NCI-H187 treated with DMSO at 0.1 percent for 48 hours (cell line): ENCODE measurements at regions not wholly inside any gene's neighbourhood (a gene's known extent, or its start where the extent isn't known, plus 50 kb on each side); places are given as distances from the start of the nearest gene placed in this dataset.
"Not testable (repeated sequence)": the region's sequence is repeated elsewhere in the genome, so short reads cannot be mapped to it uniquely, and the experiment has no call there.

ENCODE experiments used
- DNase-seq: peaks from one replicate; lab custom pipeline; 2025; lab: John Stamatoyannopoulos, UW

GRCh38 chr6:155853011-155853410 lies 397.4 kb upstream of the NOX3 start:
- DNase-seq = no peak

- DNase-seq = no peak
Measured at GRCh38 chr6:155850408-155850841, 394.8 kb upstream of the NOX3 start.

- no peak for DNase-seq
Measured at GRCh38 chr6:155847711-155848110, 392.1 kb upstream of the NOX3 start.

- DNase-seq = no peak
Measured at GRCh38 chr6:155837474-155837873, 381.8 kb upstream of the NOX3 start.

GRCh38 chr6:155832596-155832995 lies 377.0 kb upstream of the NOX3 start:
- DNase-seq = peak; percentile 33

- DNase-seq = no peak
Measured at GRCh38 chr6:155830531-155830930, 374.9 kb upstream of the NOX3 start.

GRCh38 chr6:155829646-155830045 lies 374.0 kb upstream of the NOX3 start:
- no peak for DNase-seq

GRCh38 chr6:155828989-155829388 lies 373.4 kb upstream of the NOX3 start:
- DNase-seq = no peak

- DNase-seq = no peak
Measured at GRCh38 chr6:155818698-155819097, 363.1 kb upstream of the NOX3 start.

- DNase-seq = no peak
Measured at GRCh38 chr6:155813548-155813947, 357.9 kb upstream of the NOX3 start.

GRCh38 chr6:155807243-155807642 lies 351.6 kb upstream of the NOX3 start:
- DNase-seq = no peak

- no peak for DNase-seq
Measured at GRCh38 chr6:155801046-155801445, 345.4 kb upstream of the NOX3 start.

GRCh38 chr6:155798876-155799275 lies 343.2 kb upstream of the NOX3 start:
- DNase-seq = not testable (repeated sequence)

- DNase-seq = no peak
Measured at GRCh38 chr6:155795173-155795796, 339.6 kb upstream of the NOX3 start.

GRCh38 chr6:155791891-155792290 lies 336.3 kb upstream of the NOX3 start:
- no peak for DNase-seq

GRCh38 chr6:155791186-155791585 lies 335.5 kb upstream of the NOX3 start:
- DNase-seq = no peak

GRCh38 chr6:155787168-155787567 lies 331.5 kb upstream of the NOX3 start:
- no peak for DNase-seq

- DNase-seq = no peak
Measured at GRCh38 chr6:155786528-155786927, 330.9 kb upstream of the NOX3 start.

- no peak for DNase-seq
Measured at GRCh38 chr6:155782739-155783459, 327.3 kb upstream of the NOX3 start.

GRCh38 chr6:155782320-155782731 lies 326.7 kb upstream of the NOX3 start:
- DNase-seq = no peak

- no peak for DNase-seq
Measured at GRCh38 chr6:155779456-155779855, 323.8 kb upstream of the NOX3 start.

- DNase-seq = no peak
Measured at GRCh38 chr6:155778336-155778735, 322.7 kb upstream of the NOX3 start.

GRCh38 chr6:155771822-155772221 lies 316.2 kb upstream of the NOX3 start:
- no peak for DNase-seq

- no peak for DNase-seq
Measured at GRCh38 chr6:155770856-155771255, 315.2 kb upstream of the NOX3 start.
